HG03196 (cell line): ENCODE measurements at regions not wholly inside any gene's neighbourhood (a gene's known extent, or its start where the extent isn't known, plus 50 kb on each side); places are given as distances from the start of the nearest gene placed in this dataset.

Experiments
- ATAC-seq: cut with Tn5 transposase; IDR thresholded peaks from one replicate; pipeline ENCODE4 v1.9.1; 2021; ENCODE audit not compliant: unreplicated experiment

GRCh38 chr7:16235147-16236114 lies 185.9 kb downstream of the CRPPA start:
- ATAC-seq = no peak

DNA sequence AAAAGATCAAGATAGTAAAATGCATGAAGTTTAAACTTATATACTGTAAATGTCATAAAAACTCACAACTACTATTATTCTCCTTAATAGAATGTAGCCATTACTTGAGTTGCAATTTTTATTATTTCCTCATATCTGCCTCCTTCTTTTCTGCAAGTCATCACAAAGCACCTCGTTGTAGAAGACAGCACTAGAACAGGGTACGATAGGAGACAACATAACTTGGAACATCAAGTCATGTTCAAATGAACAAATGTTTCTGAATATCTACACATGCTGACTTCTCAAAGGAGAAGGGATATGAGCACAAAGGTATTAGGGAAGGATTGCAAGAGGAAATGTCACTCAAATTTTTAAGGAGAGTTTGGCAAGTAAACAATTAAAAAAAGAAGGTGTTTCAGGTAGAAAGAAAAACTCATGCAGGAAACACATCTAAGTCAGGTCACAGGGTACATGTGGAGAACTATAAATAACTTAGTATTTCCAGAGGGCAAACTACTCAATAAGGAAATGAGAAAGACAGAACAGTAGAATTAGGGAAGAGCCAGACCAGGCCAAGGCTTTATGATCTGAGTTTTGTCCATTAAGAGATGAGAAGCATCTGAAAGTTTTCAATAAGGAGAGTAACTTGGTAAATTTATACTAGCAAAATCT lies 186.7 kb downstream of the CRPPA start:
- no peak for ATAC-seq

DNA sequence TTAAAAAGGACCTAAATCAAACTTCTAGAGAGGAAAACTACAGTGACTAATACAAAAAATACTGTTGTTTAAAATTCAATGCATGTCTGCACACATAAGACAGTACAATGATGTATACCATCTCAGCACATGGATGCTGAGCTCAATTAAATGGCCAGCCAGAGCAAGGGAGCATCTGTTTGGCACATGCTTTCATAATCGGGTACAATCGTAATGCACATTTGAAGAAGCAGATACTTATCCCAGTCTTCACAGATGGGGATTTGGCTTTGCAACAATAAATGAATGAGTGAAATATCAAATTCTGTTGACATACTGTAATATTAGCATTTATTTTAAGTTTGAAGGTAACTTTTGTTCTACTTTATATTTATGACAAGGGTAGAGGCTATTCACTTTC lies 187.8 kb downstream of the CRPPA start:
- no peak for ATAC-seq

GRCh38 chr7:16232273-16232672 lies 189.1 kb downstream of the CRPPA start:
- ATAC-seq = no peak

DNA sequence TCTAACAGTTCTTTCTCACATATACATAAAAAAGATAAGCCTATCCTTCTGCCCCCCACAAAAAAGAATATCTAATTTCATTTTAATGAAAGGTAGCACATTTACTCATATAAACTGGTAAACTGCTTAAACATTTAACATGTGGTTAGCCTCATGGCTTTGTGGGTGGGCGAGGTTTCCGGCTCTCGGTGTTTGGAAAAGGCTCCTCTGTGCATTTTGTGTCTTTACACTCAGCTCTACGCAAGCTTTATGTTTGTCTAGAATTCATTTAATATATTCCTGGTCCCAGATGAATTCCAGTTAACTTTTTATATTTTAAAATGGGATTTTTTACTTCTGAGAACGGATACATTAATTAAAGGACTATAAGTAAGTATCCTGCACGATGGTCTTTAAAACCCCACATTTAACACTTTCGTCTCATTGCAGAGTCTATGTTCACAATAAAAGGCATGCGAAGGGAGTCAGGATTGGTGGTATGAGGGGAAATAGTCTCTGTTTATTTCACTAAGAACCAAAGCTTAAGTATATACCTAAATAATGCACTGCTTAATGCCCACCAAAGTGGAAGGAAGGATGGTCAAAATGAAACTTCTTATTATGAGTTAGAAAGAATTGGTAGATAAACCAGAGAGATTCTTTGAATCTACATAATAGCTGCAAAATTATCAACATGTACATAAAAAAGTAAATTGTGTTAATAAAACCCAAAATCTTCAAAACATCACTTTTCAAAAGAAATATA lies 197.2 kb downstream of the CRPPA start:
- no peak for ATAC-seq

- ATAC-seq = no peak
These were observed 208.7 kb downstream of the CRPPA start for GRCh38 chr7:16212610-16213009.

- no peak for ATAC-seq
These were observed 209.3 kb downstream of the CRPPA start for GRCh38 chr7:16212032-16212431.

DNA sequence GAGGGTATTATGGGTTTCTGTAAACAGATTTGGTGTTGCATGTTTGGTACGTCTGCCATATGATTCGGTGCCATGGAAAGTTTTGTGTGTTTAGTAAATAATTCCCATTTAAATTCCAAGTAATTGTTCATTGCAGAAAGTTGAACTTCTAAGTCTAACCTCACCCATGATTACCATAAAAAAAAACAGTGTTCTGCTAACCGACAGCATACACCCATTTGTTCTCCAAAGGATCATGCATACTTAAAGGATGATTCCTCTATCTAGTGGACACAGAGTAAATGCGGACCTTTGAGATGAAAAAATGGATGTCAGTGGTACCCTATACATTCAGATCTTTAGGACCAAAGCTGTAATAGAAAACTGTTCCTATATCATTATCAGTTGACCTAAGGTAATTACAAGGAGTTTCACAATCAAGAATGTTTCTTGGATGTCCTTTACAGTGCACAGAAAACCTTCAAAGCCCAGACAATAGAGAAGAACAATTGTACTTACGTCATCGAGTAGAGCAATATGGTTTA lies 209.9 kb downstream of the CRPPA start:
- no peak for ATAC-seq

DNA sequence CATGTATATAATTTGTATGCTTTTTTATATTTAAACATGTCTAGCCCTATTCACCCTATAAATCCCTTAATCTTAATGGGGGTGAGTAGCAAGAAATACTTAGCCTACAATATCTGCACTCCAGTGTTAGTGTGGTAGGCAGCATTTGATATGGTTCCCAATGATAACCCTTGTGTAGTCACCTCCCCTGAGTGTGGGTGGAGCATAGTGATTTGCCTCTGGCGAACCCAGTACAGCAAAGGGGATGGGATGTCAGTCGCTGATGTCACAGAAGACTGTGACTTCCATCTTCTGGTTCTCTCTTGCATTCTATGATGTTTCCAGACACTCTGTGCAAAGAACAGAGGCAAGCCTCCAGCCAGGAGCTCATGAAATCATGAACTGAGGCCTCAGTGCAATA lies 211.2 kb downstream of the CRPPA start:
- ATAC-seq = no peak

DNA sequence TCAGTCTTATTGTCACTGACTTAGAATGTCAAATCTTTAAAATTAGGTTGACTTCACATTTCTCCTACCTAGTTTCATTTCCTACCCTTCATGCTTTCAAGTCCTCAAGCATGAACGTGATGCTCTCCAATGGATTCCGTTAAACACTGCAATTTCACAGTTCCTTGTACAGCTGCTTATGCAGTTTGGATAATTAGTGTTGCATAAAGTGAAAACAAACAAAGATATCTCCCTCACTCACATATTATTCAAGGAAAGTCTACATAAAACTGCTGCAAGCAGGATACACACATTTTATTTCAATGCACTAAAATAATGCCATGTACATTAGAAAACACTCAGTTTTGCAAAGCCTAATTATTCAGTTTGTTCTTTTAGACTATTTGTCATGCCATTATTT lies 214.0 kb downstream of the CRPPA start:
- no peak for ATAC-seq

DNA sequence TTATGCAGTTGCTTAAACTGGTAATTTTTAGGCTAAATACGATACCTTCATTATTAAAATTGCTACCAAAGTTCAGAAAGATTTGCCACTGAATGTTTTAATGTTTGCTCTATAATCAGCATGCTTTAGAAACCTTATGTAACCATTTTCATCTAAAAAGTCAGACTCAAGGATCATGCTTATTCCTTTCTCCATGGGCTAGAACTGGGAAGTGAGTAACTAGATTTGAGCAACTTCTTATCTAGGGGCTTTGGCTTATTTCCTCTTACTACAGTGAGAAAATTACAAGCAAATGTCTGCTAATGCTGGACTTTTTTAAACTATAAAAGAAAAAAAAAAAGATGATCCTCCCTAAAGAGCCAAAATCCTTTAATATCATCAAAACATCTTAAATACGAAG lies 215.9 kb downstream of the CRPPA start:
- ATAC-seq = no peak

DNA sequence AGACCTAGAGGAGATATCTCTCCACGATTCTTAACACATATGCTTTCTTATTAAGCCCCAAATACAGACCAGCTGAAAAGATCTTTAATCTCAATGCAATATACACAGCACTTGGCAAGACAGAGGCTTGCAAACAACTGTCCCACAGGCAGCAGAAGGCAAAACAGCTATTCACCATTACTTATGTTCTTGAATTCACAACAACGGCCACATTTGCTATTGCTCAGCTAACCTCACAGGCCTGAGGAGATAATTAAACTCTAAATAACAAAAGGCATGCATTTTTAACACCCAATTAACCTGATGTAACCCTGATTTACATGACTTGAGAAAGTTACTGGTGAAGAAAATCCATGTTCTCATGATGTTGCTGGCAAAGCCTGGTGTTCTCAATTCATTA lies 216.4 kb downstream of the CRPPA start:
- no peak for ATAC-seq

DNA sequence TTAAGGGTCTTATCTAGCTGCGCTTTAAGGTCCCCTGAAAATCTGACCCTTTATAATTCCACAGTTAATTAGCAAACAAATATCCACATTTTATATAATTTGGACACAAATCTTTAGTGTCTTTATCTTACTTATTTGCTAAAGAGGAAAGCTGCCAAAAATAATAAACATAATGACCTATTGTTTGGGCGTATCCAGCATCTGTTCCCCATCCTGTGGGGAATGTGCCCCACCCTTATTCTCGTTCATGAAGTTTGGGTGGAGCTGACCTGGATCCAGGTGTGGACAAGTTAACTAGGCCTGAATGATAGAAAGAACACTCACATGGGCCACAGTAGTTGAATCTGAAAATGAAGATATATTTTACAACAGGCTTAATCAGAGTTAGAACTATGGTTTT lies 218.3 kb downstream of the CRPPA start:
- no peak for ATAC-seq

- ATAC-seq = no peak
These were observed 219.0 kb downstream of the CRPPA start for GRCh38 chr7:16202303-16202702.

- ATAC-seq = no peak
These were observed 220.7 kb downstream of the CRPPA start for GRCh38 chr7:16200591-16200990.

DNA sequence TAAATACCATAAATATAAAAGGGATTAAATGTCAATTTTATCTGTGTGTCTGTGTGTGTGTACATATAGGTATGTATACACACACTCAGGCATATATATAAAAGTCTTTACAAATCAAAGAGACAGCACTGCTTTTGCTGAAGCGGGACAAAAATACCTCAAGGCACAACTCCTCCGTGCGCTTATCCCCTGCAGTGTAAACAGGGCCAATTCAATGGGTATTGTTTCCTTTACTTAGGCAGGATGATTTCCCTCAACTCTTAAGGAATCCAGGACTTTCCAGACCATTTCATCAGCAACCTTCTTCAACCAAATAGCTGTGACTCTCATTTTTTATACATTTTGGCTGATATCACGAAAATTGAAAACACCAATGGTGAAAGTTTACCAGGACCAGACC lies 227.7 kb downstream of the CRPPA start:
- no peak for ATAC-seq

DNA sequence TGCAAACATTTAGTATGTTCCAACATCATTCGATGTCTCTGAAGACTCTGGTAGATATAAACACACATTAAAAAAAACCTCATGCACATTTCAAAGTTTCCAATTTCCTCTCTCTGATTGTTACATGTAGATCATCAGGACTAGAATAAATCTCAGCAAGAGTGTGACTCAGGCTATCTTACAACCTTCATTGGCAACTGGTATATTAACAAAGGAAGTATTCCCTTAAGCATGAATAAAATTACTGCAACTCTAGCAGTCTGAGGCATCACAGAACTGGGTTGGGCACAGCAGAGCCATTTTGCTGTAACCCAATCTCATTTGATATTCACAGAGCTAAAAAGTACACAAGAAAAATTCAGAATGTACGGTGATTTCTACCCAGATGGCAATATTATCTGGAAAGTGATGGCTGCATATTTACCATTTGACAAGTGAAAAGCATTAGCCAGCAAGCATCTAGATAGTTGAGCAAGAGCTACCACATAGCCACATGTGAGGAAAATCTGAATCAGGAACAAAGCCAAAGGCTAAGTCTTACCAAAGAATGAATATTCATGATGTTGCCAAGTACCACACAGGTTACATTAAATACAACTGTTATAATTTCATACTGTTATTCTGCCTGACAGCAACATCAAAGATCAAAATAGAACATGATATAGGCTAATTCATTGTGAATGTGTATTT lies 232.2 kb downstream of the CRPPA start:
- ATAC-seq = no peak

DNA sequence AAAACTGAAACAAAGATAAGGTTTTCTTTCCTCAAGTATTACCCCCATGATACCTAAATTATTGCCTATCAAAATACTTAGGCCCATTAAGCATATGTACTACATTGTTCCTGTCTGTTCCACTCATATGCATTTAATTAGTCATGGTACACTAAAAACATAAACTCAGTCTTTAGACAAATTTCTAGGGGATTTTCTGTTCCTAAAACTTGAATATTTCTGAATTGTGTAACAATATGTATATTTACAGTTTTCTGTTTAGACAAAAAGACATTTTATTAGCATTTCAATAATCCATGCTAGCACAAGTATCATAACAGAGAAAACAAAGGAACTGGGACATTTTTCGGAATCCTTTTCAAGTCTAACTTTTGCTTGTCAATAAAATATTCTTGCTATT lies 234.2 kb downstream of the CRPPA start:
- ATAC-seq = no peak

DNA sequence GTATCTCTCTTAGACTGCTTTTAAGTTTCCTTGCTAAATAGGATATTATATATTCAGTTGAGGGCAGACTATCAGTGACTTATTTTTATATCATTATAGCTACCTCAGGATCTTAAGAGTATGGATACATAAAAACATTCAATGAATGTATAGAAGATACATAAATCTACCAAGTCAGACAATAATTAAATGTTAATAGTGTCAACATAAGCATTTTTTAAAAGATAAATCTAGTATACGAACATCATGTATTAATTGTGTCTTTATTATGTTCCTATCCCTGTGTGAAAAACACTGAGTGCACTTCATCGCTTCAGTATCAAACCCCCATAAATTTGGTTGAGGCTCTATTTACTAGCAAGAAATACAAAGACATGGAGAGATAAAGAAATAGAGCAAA lies 242.8 kb downstream of the CRPPA start:
- no peak for ATAC-seq

- ATAC-seq = no peak
These were observed 243.2 kb downstream of the CRPPA start for GRCh38 chr7:16178092-16178491.

GRCh38 chr7:16174253-16174652 lies 247.1 kb downstream of the CRPPA start:
- no peak for ATAC-seq
